ENCODE measurements at regions not wholly inside any gene's neighbourhood (a gene's known extent, or its start where the extent isn't known, plus 50 kb on each side); places are given as distances from the start of the nearest gene placed in this dataset.

GRCh38 chr2:217739741-217740140, 263.1 kb downstream of the TNS1 start:
- TF ChIP-seq TCF7L2 (IDR thresholded peaks at IDR 0.05; ENCODE audit: low read depth, low read length) = no peak
- no peak for TF ChIP-seq POLR2AphosphoS5 (IDR thresholded peaks at IDR 0.05; ENCODE audit: low read depth, low read length)
- TF ChIP-seq, protein P1, sequence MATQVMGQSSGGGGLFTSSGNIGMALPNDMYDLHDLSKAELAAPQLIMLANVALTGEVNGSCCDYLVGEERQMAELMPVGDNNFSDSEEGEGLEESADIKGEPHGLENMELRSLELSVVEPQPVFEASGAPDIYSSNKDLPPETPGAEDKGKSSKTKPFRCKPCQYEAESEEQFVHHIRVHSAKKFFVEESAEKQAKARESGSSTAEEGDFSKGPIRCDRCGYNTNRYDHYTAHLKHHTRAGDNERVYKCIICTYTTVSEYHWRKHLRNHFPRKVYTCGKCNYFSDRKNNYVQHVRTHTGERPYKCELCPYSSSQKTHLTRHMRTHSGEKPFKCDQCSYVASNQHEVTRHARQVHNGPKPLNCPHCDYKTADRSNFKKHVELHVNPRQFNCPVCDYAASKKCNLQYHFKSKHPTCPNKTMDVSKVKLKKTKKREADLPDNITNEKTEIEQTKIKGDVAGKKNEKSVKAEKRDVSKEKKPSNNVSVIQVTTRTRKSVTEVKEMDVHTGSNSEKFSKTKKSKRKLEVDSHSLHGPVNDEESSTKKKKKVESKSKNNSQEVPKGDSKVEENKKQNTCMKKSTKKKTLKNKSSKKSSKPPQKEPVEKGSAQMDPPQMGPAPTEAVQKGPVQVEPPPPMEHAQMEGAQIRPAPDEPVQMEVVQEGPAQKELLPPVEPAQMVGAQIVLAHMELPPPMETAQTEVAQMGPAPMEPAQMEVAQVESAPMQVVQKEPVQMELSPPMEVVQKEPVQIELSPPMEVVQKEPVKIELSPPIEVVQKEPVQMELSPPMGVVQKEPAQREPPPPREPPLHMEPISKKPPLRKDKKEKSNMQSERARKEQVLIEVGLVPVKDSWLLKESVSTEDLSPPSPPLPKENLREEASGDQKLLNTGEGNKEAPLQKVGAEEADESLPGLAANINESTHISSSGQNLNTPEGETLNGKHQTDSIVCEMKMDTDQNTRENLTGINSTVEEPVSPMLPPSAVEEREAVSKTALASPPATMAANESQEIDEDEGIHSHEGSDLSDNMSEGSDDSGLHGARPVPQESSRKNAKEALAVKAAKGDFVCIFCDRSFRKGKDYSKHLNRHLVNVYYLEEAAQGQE (IDR thresholded peaks at IDR 0.05; ENCODE audit: insufficient read depth in 1 of 2, low read depth in 2 of 2, low read length in 1 of 2) = no peak
- TF ChIP-seq CTCF (IDR thresholded peaks at IDR 0.05) = no peak

Measured in Panc1 (cell line).